GM12878 (cell line): ENCODE measurements at regions not wholly inside any gene's neighbourhood (a gene's known extent, or its start where the extent isn't known, plus 50 kb on each side); places are given as distances from the start of the nearest gene placed in this dataset.

ENCODE experiments used
- ATAC-seq: fragments of 200-7000 bp; cut with Tn5 transposase; 3 replicates; pipeline ENCODE4 v1.9.1; 2020; ENCODE audit warnings: mild to moderate bottlenecking, moderate library complexity
- BruUV-seq: library from RNA; stranded (reverse); fragments of 400-500 nt; replicated peaks from 2 replicates; lab custom pipeline; 2021; lab: Mats Ljungman, UMichigan
- CTCF ChIA-PET: fragments of 300-600 bp; sonication (Branson Sonifier 250); formaldehyde crosslinking; extraction: SDS; loops from one replicate; lab custom pipeline; 2021; ENCODE audit warnings: inconsistent platforms; lab: Yijun Ruan, JAX
- POLR2A ChIA-PET: fragments of 350-600 bp; formaldehyde crosslinking; extraction: SDS; loops from one replicate; lab custom pipeline; 2021; ENCODE audit warnings: inconsistent platforms; lab: Charles Lee
- RAD21 ChIA-PET: fragments of 300-600 bp; sonication (Branson Sonifier 250); formaldehyde crosslinking; loops from one replicate; lab custom pipeline; 2023; ENCODE audit warnings: antibody characterized with exemption; ENCODE audit not compliant: unreplicated experiment; lab: Charles Lee
- SMC1A ChIA-PET: fragments of 300-600 bp; sonication (Branson Sonifier 250); formaldehyde crosslinking; loops from one replicate; lab custom pipeline; 2023; ENCODE audit not compliant: unreplicated experiment, uncharacterized antibody; lab: Charles Lee
- DNase-seq: peaks from one replicate; pipeline ENCODE4 v3.0.0-alpha.2; 2011; ENCODE audit warnings: low read depth, low spot score
- FAIRE-seq: peaks from 3 replicates; lab custom pipeline; 2011; peaks lifted over from hg19 to GRCh38; lab: Jason Lieb, UNC
- H2AFZ ChIP-seq: 2 replicates; pipeline ENCODE4 v1.6.0; 2011; ENCODE audit warnings: low read depth, low read length, control low read depth; ENCODE audit not compliant: control insufficient read depth
- H3K27ac ChIP-seq: 2 replicates; pipeline ENCODE4 v1.5.1; 2011; ENCODE audit warnings: control low read depth; ENCODE audit not compliant: control insufficient read depth, insufficient read depth
- H3K27me3 ChIP-seq, 2 experiments: replicated peaks in 1 of 2; 2 replicates each; pipeline versions ENCODE4 v1.6.0 to v1.6.1; 2011; ENCODE audit warnings: low read length in 1 of 2; ENCODE audit not compliant: control insufficient read depth in 2 of 2, insufficient read depth in 2 of 2
- H3K36me3 ChIP-seq, 2 experiments: 2 replicates each; pipeline ENCODE4 v1.5.1; 2011; ENCODE audit warnings: low read length in 1 of 2; ENCODE audit not compliant: control insufficient read depth in 2 of 2, insufficient read depth in 2 of 2
- H3K4me1 ChIP-seq: 2 replicates; pipeline ENCODE4 v1.6.1; 2011; ENCODE audit warnings: mild to moderate bottlenecking, low read length, moderate library complexity, mixed read lengths; ENCODE audit not compliant: control insufficient read depth, insufficient read depth
- H3K4me2 ChIP-seq: 2 replicates; pipeline ENCODE4 v1.6.0; 2011; ENCODE audit warnings: control low read depth; ENCODE audit not compliant: control insufficient read depth, insufficient read depth
- H3K4me3 ChIP-seq: fragments of 200-600 bp; sonication (generic); 2 replicates; pipeline ENCODE4 v1.5.1; 2016
- H3K79me2 ChIP-seq: 2 replicates; pipeline ENCODE4 v1.6.0; 2011; ENCODE audit warnings: low read length; ENCODE audit not compliant: control insufficient read depth, insufficient read depth
- H3K9ac ChIP-seq: 2 replicates; pipeline ENCODE4 v1.8.0; 2011; ENCODE audit warnings: low read length, control low read depth, mixed read lengths; ENCODE audit not compliant: control insufficient read depth, insufficient read depth
- H3K9me3 ChIP-seq: replicated peaks from 3 replicates; pipeline ENCODE4 v1.5.1; 2011; ENCODE audit warnings: mild to moderate bottlenecking, low read length; ENCODE audit not compliant: control insufficient read depth, insufficient read depth
- H4K20me1 ChIP-seq: 2 replicates; pipeline ENCODE4 v1.6.0; 2011; ENCODE audit not compliant: control insufficient read depth, insufficient read depth
- ASH2L ChIP-seq: fragments of 300-600, 200-600 bp; sonication (generic); IDR thresholded peaks from 2 replicates; pipeline ENCODE4 v1.6.1; 2017; ENCODE audit warnings: low read depth, mild to moderate bottlenecking, borderline replicate concordance
- BHLHE40 ChIP-seq, 2 experiments: fragments of 450-650 bp in 1 of 2; IDR thresholded peaks; 2 replicates each; pipeline ENCODE4 v1.6.1; 2011 to 2017; ENCODE audit warnings: low read depth in 2 of 2, borderline replicate concordance in 1 of 2, improper control_type of control experiment in 1 of 2, low read length in 1 of 2, mild to moderate bottlenecking in 1 of 2
- HDAC6 ChIP-seq: fragments of 200-600 bp; sonication (generic); IDR thresholded peaks from one replicate; pipeline ENCODE4 v1.8.0; 2017; ENCODE audit warnings: antibody characterized with exemption; ENCODE audit not compliant: unreplicated experiment
- MXI1 ChIP-seq: fragments of 150-350 bp; IDR thresholded peaks from 2 replicates; pipeline ENCODE4 v1.6.1; 2011; ENCODE audit warnings: low read depth, mild to moderate bottlenecking, inconsistent platforms, low read length, improper control_type of control experiment
- PBX3 ChIP-seq: IDR thresholded peaks from 2 replicates; pipeline ENCODE4 v1.6.1; 2011; ENCODE audit warnings: mild to moderate bottlenecking, low read depth, low read length, moderate library complexity; ENCODE audit not compliant: insufficient replicate concordance
- SMC3 ChIP-seq: IDR thresholded peaks from 2 replicates; pipeline ENCODE4 v1.6.1; 2011; ENCODE audit warnings: low read length, improper control_type of control experiment, borderline replicate concordance
- SPI1 ChIP-seq: IDR thresholded peaks from 2 replicates; pipeline ENCODE4 v1.6.1; 2011; ENCODE audit warnings: low read depth, mild to moderate bottlenecking, low read length, moderate library complexity, borderline replicate concordance; ENCODE audit not compliant: insufficient read depth
- SRF ChIP-seq, 2 experiments: IDR thresholded peaks; 2 replicates each; pipeline ENCODE4 v1.6.1; 2011; ENCODE audit warnings: low read depth in 2 of 2, low read length in 2 of 2, mild to moderate bottlenecking in 1 of 2, moderate library complexity in 1 of 2
- ZNF24 ChIP-seq: fragments of 450-650 bp; IDR thresholded peaks from 2 replicates; pipeline ENCODE4 v1.6.1; 2017; ENCODE audit warnings: antibody characterized with exemption, mild to moderate bottlenecking
- WGBS: methylation state at CpG from one replicate; pipeline ENCODE4 v1.1.6; 2016; ENCODE audit warnings: low lambda C conversion rate; ENCODE audit not compliant: insufficient replicate concordance, insufficient coverage; ENCODE audit errors: missing lambda C conversion rate; 5-methylcytosine and 5-hydroxymethylcytosine counted together
- in situ Hi-C: fragments of 300-500 bp; cut with MboI; formaldehyde crosslinking; loops from 9 replicates; pipeline ENCODE4 v1.14.3; 2018; ENCODE audit warnings: mixed read lengths
- intact Hi-C: fragments of 100-400 bp; cut with micrococcal nuclease; formaldehyde crosslinking; loops from one replicate; pipeline ENCODE4 v1.14.2; 2022; ENCODE audit not compliant: unreplicated experiment

DNA sequence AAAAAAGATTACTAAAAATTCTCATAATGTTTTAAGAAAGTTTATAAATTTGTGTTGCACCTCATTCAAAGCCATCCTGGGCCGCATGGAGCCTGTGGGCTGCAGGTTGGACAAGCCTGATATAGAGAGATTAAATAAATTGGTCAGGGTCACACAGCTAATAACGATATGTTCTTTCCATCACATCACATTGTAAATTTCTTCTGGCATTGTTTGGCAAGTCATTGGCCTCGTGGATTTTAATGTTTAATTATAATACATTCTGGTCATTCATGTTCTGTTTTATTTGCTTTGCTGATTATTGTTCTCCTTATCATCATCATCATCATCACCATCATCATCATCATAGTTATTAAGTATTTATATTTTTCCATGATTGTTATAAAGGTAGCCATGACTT is 157.3 kb downstream of the DIO2 start:
- POLR2A ChIA-PET, result interaction anchor here (0.6 kb wide), 1 partner anchor 139 kb away, joined by 3 read pairs; no protein-coding TSS in a partner anchor
- in situ Hi-C loops (loop anchor here (10.0 kb wide), 1 partner anchor 791 kb away; no protein-coding TSS in a partner anchor), intact Hi-C loops (no loop called here)
- CTCF ChIA-PET, result no interaction called here
- H3K27me3 ChIP-seq, result no peaks in the 10 kb centered on the region
- no peak overlapping the region for H3K27ac ChIP-seq
- H3K9ac ChIP-seq, result no peak overlapping the region
- H3K36me3 ChIP-seq, result no peaks in the 10 kb centered on the region
- WGBS, result 0% methylated on average over 3 of the region's 3 CpGs
- RAD21 ChIA-PET, result no interaction called here
- no peaks in the 10 kb centered on the region for H3K79me2 ChIP-seq
- SMC1A ChIA-PET, result interaction anchor here (0.6 kb wide), 1 partner anchor 263 kb away, joined by 3 read pairs; no protein-coding TSS in a partner anchor
- H4K20me1 ChIP-seq, result no peaks in the 10 kb centered on the region
- no peak overlapping the region for H3K4me2 ChIP-seq
- H2AFZ ChIP-seq, result no peak overlapping the region
- no peaks in the 10 kb centered on the region for H3K4me1 ChIP-seq
- no peak overlapping the region for H3K4me3 ChIP-seq
- DNase-seq (no peak), ATAC-seq (no peak)
- TF ChIP-seq SMC3 (no peak), SRF (IDR thresholded peaks at IDR 0.05; ENCODE audit: low read depth in 2 of 2, low read length in 2 of 2) (no peak), ASH2L (no peak), ZNF24 (no peak), PBX3 (no peak), MXI1 (no peak), BHLHE40 (IDR thresholded peaks at IDR 0.05; ENCODE audit: borderline replicate concordance in 1 of 2, low read depth in 2 of 2, low read length in 1 of 2) (no peak), SPI1 (no peak), HDAC6 (no peak)
- TF ChIP-seq, all 136 proteins: peak for 0
- FAIRE-seq, result no peak
- BruUV-seq, result no TSS peak
- H3K9me3 ChIP-seq, result no peaks in the 10 kb centered on the region
